ENCODE measurements at regions not wholly inside any gene's neighbourhood (a gene's known extent, or its start where the extent isn't known, plus 50 kb on each side); places are given as distances from the start of the nearest gene placed in this dataset.

- TF ChIP-seq, protein P1, sequence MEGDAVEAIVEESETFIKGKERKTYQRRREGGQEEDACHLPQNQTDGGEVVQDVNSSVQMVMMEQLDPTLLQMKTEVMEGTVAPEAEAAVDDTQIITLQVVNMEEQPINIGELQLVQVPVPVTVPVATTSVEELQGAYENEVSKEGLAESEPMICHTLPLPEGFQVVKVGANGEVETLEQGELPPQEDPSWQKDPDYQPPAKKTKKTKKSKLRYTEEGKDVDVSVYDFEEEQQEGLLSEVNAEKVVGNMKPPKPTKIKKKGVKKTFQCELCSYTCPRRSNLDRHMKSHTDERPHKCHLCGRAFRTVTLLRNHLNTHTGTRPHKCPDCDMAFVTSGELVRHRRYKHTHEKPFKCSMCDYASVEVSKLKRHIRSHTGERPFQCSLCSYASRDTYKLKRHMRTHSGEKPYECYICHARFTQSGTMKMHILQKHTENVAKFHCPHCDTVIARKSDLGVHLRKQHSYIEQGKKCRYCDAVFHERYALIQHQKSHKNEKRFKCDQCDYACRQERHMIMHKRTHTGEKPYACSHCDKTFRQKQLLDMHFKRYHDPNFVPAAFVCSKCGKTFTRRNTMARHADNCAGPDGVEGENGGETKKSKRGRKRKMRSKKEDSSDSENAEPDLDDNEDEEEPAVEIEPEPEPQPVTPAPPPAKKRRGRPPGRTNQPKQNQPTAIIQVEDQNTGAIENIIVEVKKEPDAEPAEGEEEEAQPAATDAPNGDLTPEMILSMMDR (IDR thresholded peaks at IDR 0.05; ENCODE audit: borderline replicate concordance, control extremely low read depth, extremely low read depth, insufficient read depth, missing control alignments) = no peak
- DNase-seq (ENCODE audit: low spot score) = no peak
- in situ Hi-C loops (cut with MboI; ENCODE audit: low sequenced_read_pairs, unreplicated experiment) = no loop called here
These were observed 116.4 kb downstream of the ACKR3 start for GRCh38 chr2:236685979-236686520.

DNA sequence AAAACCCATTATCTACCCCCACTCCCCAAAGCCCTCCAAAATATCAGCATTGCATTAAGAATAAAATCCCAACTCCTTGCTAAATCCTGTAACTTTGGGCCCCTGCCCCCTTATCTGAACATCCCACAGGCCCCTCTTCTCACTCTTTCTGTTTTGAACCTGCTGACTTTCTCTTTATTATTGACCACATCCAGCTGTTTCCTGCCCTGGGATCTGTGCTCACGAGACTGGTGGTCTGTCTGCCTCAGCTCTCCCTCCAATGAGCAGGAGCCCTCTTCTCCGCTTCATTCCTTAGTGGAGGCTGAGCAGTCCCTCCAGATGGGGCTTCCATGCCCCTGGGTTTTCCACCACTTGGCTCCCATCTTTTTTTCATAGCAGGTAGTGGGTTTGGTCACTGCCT is 116.9 kb downstream of the ACKR3 start:
- DNase-seq (ENCODE audit: low spot score) = no peak
- TF ChIP-seq, protein P1 (IDR thresholded peaks at IDR 0.05; ENCODE audit: borderline replicate concordance, control extremely low read depth, extremely low read depth, insufficient read depth, missing control alignments) = no peak
- in situ Hi-C loops (cut with MboI; ENCODE audit: low sequenced_read_pairs, unreplicated experiment) = no loop called here

- TF ChIP-seq, protein P1 (IDR thresholded peaks at IDR 0.05; ENCODE audit: borderline replicate concordance, control extremely low read depth, extremely low read depth, insufficient read depth, missing control alignments) = no peak
- DNase-seq (ENCODE audit: low spot score) = no peak
- in situ Hi-C loops (cut with MboI; ENCODE audit: low sequenced_read_pairs, unreplicated experiment) = no loop called here
These were observed 117.8 kb downstream of the ACKR3 start for GRCh38 chr2:236687296-236687965.

GRCh38 chr2:236688157-236688556 is 118.5 kb downstream of the ACKR3 start:
- TF ChIP-seq, protein P1 (IDR thresholded peaks at IDR 0.05; ENCODE audit: borderline replicate concordance, control extremely low read depth, extremely low read depth, insufficient read depth, missing control alignments) = no peak
- DNase-seq (ENCODE audit: low spot score) = no peak
- in situ Hi-C loops (cut with MboI; ENCODE audit: low sequenced_read_pairs, unreplicated experiment) = no loop called here

DNA sequence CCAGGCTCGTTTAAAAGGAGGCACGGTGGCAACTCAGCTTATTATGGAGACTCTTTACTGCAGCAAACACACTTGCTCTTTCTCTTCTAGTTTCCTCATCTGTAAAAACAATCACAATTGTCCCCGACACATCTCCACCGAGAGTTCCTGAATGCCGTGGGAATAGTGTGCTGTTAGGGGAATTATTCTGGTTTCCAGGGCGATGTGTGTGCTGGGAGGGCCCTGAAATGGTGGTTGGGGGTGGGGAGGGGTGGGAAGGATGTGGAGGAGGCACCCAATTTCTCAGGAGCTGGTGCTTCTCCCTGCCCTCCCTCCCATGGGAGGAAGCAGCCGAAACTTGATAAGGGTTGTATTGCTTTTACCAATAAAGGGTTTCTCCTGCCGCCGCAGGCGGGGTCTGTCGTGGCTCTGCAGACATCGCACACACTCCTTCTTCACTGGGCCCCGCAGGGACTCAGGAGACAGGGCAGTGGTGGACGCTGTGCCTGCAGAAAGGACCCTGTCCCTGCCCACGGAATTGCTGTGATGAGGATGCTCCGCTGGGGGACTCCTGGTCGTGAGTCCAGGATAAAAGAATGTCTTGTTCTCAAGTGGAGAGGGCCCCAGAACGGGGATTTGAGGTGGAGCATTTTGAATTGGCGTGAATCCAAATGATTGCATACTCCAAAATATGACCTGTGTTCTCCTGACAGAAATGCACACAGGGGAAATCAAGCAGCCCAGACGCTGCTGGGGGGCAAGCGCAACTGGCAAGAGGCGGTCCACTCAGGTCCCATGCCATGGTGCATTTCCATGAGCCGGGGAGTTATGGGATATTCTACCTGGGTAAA is 119.2 kb downstream of the ACKR3 start:
- TF ChIP-seq, protein P1 (IDR thresholded peaks at IDR 0.05; ENCODE audit: borderline replicate concordance, control extremely low read depth, extremely low read depth, insufficient read depth, missing control alignments) = no peak
- in situ Hi-C loops (cut with MboI; ENCODE audit: low sequenced_read_pairs, unreplicated experiment) = no loop called here
- no peak for DNase-seq (ENCODE audit: low spot score)

GRCh38 chr2:236689393-236689700 is 119.7 kb downstream of the ACKR3 start:
- DNase-seq (ENCODE audit: low spot score) = no peak
- in situ Hi-C loops (cut with MboI; ENCODE audit: low sequenced_read_pairs, unreplicated experiment) = no loop called here
- TF ChIP-seq, protein P1 (IDR thresholded peaks at IDR 0.05; ENCODE audit: borderline replicate concordance, control extremely low read depth, extremely low read depth, insufficient read depth, missing control alignments) = no peak

All from GM13976 (cell line).